Mesothelial cell of epicardium (in vitro differentiated cells): ENCODE measurements at regions not wholly inside any gene's neighbourhood (a gene's known extent, or its start where the extent isn't known, plus 50 kb on each side); places are given as distances from the start of the nearest gene placed in this dataset.
A peak's percentile ranks its signal among the peaks of the same experiment; 100 is the strongest.

Experiments used
- DNase-seq, 2 experiments: peaks; one replicate each; pipeline ENCODE4 v3.0.0; 2021; ENCODE audit warnings: low spot score in 2 of 2; ENCODE audit not compliant: unreplicated experiment in 2 of 2
- H3K27ac Mint-ChIP-seq: 2 replicates; pipeline ENCODE4 v1.8.0; 2021; ENCODE audit warnings: mixed read lengths
- H3K27me3 Mint-ChIP-seq: 2 replicates; pipeline ENCODE4 v1.8.0; 2021; ENCODE audit warnings: low read depth, mixed read lengths
- H3K36me3 Mint-ChIP-seq: 2 replicates; pipeline ENCODE4 v1.8.0; 2021; ENCODE audit warnings: mixed read lengths
- H3K4me1 Mint-ChIP-seq: 2 replicates; pipeline ENCODE4 v1.8.0; 2021; ENCODE audit warnings: mixed read lengths
- H3K4me3 Mint-ChIP-seq: 2 replicates; pipeline ENCODE4 v1.8.0; 2021; ENCODE audit warnings: mild to moderate bottlenecking, moderate library complexity, mixed read lengths
- H3K9me3 Mint-ChIP-seq: 2 replicates; pipeline ENCODE4 v1.8.0; 2021; ENCODE audit warnings: mixed read lengths
- TF ChIP-seq, protein P1 (sequence below): fragments of 200-600 bp; sonication (generic); IDR thresholded peaks from one replicate; pipeline ENCODE4 v1.5.0; 2021; ENCODE audit warnings: antibody characterized with exemption; ENCODE audit not compliant: unreplicated experiment

DNA sequence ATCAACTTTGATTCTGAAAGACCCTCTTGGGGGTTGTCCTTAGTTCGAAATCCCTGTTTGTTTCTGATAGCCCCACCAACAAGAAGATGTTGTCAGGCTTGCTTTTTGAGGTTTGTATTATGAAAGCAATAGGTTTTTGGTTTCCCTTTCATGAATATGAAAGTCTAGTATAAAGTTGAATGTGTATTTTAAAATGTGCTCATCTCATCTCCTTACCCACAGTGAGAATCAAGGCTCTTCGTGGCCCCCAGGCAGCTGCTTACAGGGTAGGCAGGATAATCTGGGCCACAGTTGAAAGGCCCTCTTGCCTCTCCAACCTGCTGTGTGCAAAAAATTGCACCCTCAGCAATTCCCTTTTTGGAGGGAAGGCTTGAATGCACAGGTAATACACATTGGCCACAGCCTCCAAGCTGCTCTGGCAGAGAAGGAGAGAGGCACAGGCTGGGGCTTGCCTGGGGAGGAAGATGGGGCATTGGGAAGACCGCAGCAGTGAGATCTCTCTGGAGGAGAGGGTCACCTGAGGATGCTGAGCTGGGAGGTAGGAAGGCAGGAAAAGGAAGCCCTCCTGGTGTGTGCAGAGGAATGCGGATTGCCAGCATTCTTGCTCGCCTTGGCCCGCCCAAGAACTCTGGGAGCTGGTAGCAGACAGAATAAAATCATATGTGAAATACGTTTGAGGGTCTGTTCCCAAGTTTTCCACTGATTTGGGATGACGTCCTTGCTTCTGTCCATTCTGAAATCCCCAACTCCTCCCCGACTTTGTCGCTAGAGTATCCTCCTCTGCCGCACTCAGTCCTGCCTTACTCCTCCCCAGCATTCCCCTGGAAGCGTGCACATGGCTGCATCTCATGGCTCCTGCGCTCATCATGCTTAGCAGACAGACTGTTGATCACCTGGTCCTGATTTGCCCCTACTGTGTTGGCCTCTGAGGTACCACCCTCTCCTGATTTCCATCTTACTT is 196.4 kb downstream of the RPLP1 start:
- no peak overlapping the region for H3K27ac Mint-ChIP-seq
- no peaks in the 10 kb centered on the region for H3K36me3 Mint-ChIP-seq
- H3K9me3 Mint-ChIP-seq, result peaks cover 9% of the 10 kb centered on the region
- TF ChIP-seq, protein P1, sequence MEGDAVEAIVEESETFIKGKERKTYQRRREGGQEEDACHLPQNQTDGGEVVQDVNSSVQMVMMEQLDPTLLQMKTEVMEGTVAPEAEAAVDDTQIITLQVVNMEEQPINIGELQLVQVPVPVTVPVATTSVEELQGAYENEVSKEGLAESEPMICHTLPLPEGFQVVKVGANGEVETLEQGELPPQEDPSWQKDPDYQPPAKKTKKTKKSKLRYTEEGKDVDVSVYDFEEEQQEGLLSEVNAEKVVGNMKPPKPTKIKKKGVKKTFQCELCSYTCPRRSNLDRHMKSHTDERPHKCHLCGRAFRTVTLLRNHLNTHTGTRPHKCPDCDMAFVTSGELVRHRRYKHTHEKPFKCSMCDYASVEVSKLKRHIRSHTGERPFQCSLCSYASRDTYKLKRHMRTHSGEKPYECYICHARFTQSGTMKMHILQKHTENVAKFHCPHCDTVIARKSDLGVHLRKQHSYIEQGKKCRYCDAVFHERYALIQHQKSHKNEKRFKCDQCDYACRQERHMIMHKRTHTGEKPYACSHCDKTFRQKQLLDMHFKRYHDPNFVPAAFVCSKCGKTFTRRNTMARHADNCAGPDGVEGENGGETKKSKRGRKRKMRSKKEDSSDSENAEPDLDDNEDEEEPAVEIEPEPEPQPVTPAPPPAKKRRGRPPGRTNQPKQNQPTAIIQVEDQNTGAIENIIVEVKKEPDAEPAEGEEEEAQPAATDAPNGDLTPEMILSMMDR, result no peak
- peaks cover 35% of the 10 kb centered on the region for H3K4me1 Mint-ChIP-seq
- peaks cover 28% of the 10 kb centered on the region for H3K27me3 Mint-ChIP-seq
- H3K4me3 Mint-ChIP-seq, result no peak overlapping the region
- peak in 1 of 2 experiments; percentile 43 for DNase-seq

DNA sequence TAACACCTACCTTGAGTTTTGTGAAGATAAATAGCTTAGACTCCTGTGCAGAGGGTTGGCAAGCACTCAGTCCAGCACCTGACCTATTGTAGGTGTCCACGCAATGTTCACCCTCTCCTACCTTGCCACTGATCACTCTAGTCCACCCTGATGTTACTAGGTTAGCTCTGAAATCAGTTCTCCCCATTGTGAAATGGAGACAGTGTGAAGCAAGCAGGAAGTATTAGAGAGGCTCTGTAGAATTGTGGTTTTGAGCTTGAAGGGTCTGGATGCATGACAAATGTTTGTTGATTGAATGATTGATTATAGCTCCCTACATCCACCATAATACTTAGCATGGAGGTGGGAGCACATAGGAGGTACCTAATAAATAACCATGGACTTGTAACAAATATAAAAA is 199.7 kb downstream of the RPLP1 start:
- peaks cover 28% of the 10 kb centered on the region for H3K4me1 Mint-ChIP-seq
- no peak overlapping the region for H3K27ac Mint-ChIP-seq
- peaks cover 38% of the 10 kb centered on the region for H3K27me3 Mint-ChIP-seq
- TF ChIP-seq, protein P1, result no peak
- DNase-seq, result no peak
- H3K9me3 Mint-ChIP-seq, result no peaks in the 10 kb centered on the region
- no peak overlapping the region for H3K4me3 Mint-ChIP-seq
- no peaks in the 10 kb centered on the region for H3K36me3 Mint-ChIP-seq

DNA sequence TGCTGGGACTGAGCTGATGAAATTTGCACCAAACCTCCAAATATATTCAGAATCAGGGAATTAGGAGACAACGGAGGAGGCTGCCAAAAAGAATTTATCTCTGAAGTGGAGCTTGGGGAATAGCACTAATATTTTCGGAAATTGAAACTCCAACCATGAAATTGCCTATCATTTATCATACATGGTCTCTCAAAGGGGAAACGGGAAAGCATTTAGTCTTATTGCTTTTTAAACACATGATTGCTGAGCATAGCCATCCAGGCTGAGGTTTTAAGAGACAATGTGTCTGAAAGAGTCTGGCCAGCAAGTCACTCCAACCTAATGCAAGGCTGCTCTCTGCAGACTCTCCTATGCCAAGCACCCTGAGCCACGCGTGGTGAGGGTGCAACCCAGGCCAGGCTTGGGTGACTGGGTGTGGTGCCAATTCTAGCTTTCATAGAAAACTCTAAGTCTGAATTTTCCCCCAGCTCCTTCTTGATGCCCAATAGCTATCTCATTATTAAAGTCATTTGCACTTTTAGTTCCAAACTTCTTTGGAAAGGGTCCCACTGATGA is 200.2 kb downstream of the RPLP1 start:
- no peak overlapping the region for H3K27ac Mint-ChIP-seq
- H3K9me3 Mint-ChIP-seq, result no peaks in the 10 kb centered on the region
- DNase-seq, result peak in 1 of 2 experiments; percentile 20
- H3K36me3 Mint-ChIP-seq, result no peaks in the 10 kb centered on the region
- H3K4me1 Mint-ChIP-seq, result peaks cover 23% of the 10 kb centered on the region
- H3K4me3 Mint-ChIP-seq, result no peak overlapping the region
- peaks cover 41% of the 10 kb centered on the region for H3K27me3 Mint-ChIP-seq
- TF ChIP-seq, protein P1, result no peak

DNA sequence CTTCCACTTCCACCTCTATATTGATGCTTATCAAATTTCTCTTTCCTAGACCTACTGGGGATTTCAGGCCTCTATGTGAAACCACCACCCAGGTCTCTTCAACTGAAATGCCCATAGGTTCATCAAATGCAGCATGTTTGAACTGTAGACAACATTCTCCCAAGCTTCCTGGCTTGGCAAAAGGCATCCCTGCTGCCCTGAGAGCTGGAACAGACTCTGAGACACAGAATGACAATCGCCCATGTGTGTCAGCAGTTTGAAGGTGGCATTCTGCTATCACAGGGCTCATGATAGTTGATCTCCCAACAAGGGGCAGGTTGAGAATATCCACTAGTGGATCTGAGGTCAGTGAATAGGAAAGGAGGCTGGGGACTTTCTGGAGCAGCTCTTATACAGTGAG is 200.7 kb downstream of the RPLP1 start:
- Mint-ChIP-seq H3K4me3 (no peak overlapping the region), H3K27ac (no peak overlapping the region), H3K9me3 (no peaks in the 10 kb centered on the region), H3K27me3 (peaks cover 44% of the 10 kb centered on the region), H3K4me1 (peaks cover 20% of the 10 kb centered on the region), H3K36me3 (no peaks in the 10 kb centered on the region)
- DNase-seq, result no peak
- TF ChIP-seq, protein P1, result no peak

DNA sequence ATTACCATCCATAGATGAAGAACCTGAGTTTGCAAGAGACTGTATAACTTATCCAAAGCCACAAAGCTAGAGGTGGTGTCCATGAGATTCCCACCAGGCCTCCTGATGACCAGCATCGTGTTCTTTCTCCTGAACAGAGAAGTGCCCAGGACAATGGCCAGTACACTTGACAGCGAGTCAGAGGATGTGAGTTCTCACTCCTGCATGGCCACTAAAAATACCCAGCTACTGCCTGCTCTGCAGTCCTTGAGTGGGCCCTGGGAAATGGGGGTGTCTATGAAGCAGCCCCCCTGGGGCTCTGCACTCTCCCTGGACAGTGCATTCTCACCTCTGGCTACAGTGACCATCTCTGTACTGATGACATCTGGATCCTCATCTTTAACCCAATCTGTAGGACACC is 201.2 kb downstream of the RPLP1 start:
- peaks cover 48% of the 10 kb centered on the region for H3K27me3 Mint-ChIP-seq
- TF ChIP-seq, protein P1, result no peak
- peak in 1 of 2 experiments; percentile 16 for DNase-seq
- no peak overlapping the region for H3K27ac Mint-ChIP-seq
- no peak overlapping the region for H3K4me3 Mint-ChIP-seq
- no peaks in the 10 kb centered on the region for H3K36me3 Mint-ChIP-seq
- no peaks in the 10 kb centered on the region for H3K9me3 Mint-ChIP-seq
- peaks cover 14% of the 10 kb centered on the region for H3K4me1 Mint-ChIP-seq
